Ascending aorta (tissue), 2 donors: ENCODE measurements at regions not wholly inside any gene's neighbourhood (a gene's known extent, or its start where the extent isn't known, plus 50 kb on each side); places are given as distances from the start of the nearest gene placed in this dataset.

Source experiments
- DNase-seq, 2 donors: peaks; one replicate each; pipeline ENCODE4 v3.0.0-alpha.2; 2019; ENCODE audit warnings: low spot score in 2 of 2
- H3K27ac ChIP-seq, 2 donors: fragments of 200-600 bp; sonication (generic); one replicate each; pipeline ENCODE4 v1.5.1; 2016 to 2017; ENCODE audit warnings: mild to moderate bottlenecking in 1 of 2
- H3K27me3 ChIP-seq: fragments of 200-600 bp; sonication (generic); one replicate; pipeline ENCODE4 v1.5.1; 2017
- H3K36me3 ChIP-seq, 2 donors: fragments of 200-600 bp; sonication (generic); one replicate each; pipeline ENCODE4 v1.5.1; 2016
- H3K4me1 ChIP-seq, 2 donors: fragments of 200-600 bp; sonication (generic); one replicate each; pipeline ENCODE4 v1.5.1; 2016 to 2017; ENCODE audit warnings: mild to moderate bottlenecking in 1 of 2
- H3K4me3 ChIP-seq, 2 donors: fragments of 200-600 bp; sonication (generic); one replicate each; pipeline ENCODE4 v1.5.1; 2016 to 2017; ENCODE audit warnings: mild to moderate bottlenecking in 1 of 2
- H3K9me3 ChIP-seq, 2 donors: fragments of 200-600 bp; sonication (generic); one replicate each; pipeline ENCODE4 v1.5.1; 2016
- intact Hi-C: fragments of 100-400 bp; cut with DNase I; formaldehyde crosslinking; loops from one replicate; pipeline ENCODE4 v1.15.1; 2023
- TF ChIP-seq, protein P1 (sequence below), 3 experiments: fragments of 200-600 bp in 2 of 3; fragments of 450-650 bp in 1 of 3; sonication (generic) in 2 of 3; IDR thresholded peaks; one replicate each; pipeline ENCODE4 v1.5.1; 2016 to 2019; ENCODE audit warnings: antibody characterized with exemption in 3 of 3, mild to moderate bottlenecking in 1 of 3, moderate library complexity in 1 of 3

DNA sequence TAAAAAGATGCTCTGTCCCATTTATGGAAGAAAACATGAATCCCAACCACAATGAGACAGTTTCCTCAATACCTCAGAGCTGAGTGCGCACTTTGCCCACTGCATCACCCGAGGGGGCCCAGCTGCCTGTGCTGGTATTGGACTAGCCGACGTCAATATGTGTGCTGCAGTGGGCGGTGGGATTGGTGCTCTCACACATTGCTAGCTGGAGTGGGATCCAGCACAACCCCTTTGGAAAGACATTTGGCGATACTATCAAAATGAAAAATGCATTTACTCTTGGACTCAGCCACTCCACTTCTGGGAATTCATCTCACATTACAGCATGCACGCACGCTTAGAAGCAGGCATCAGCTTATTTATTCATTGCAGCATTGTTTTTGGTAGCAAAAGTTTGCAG lies 289.2 kb upstream of the FOXF1 start:
- Histone ChIP-seq H3K4me3 (no peak overlapping the region), H3K36me3 (no peaks in the 10 kb centered on the region), H3K27me3 (no peaks in the 10 kb centered on the region), H3K27ac (no peak overlapping the region), H3K9me3 (no peaks in the 10 kb centered on the region), H3K4me1 (no peaks in the 10 kb centered on the region)
- intact Hi-C loops = no loop called here
- TF ChIP-seq, protein P1, sequence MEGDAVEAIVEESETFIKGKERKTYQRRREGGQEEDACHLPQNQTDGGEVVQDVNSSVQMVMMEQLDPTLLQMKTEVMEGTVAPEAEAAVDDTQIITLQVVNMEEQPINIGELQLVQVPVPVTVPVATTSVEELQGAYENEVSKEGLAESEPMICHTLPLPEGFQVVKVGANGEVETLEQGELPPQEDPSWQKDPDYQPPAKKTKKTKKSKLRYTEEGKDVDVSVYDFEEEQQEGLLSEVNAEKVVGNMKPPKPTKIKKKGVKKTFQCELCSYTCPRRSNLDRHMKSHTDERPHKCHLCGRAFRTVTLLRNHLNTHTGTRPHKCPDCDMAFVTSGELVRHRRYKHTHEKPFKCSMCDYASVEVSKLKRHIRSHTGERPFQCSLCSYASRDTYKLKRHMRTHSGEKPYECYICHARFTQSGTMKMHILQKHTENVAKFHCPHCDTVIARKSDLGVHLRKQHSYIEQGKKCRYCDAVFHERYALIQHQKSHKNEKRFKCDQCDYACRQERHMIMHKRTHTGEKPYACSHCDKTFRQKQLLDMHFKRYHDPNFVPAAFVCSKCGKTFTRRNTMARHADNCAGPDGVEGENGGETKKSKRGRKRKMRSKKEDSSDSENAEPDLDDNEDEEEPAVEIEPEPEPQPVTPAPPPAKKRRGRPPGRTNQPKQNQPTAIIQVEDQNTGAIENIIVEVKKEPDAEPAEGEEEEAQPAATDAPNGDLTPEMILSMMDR (IDR thresholded peaks at IDR 0.05) = no peak
- peak in 1 of 2 donors; percentile 55 for DNase-seq

DNA sequence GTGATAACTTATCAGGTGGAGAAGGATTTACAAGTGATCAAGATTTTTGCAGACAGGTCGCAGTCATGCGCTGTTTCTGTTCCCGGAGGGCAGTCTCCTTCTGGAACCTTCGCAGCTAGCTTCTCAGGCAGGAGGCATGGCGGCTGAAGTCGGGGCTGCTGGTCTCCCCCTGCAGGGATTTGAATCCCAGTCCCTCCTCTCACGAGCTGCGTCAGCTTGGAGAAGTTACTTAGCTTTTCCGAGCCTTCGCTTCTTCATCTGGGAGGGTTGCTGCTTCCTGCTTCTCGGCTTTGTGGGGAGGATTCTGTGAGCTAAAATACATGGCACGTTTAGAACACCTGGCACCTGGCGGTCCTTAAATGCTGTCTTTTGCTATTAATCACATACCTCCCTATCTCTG lies 287.8 kb upstream of the FOXF1 start:
- no peaks in the 10 kb centered on the region for H3K4me1 ChIP-seq
- no peaks in the 10 kb centered on the region for H3K9me3 ChIP-seq
- no peak for DNase-seq
- intact Hi-C loops = no loop called here
- no peak overlapping the region for H3K4me3 ChIP-seq
- H3K36me3 ChIP-seq = no peaks in the 10 kb centered on the region
- no peaks in the 10 kb centered on the region for H3K27me3 ChIP-seq
- TF ChIP-seq, protein P1 (IDR thresholded peaks at IDR 0.05) = no peak
- H3K27ac ChIP-seq = no peak overlapping the region

DNA sequence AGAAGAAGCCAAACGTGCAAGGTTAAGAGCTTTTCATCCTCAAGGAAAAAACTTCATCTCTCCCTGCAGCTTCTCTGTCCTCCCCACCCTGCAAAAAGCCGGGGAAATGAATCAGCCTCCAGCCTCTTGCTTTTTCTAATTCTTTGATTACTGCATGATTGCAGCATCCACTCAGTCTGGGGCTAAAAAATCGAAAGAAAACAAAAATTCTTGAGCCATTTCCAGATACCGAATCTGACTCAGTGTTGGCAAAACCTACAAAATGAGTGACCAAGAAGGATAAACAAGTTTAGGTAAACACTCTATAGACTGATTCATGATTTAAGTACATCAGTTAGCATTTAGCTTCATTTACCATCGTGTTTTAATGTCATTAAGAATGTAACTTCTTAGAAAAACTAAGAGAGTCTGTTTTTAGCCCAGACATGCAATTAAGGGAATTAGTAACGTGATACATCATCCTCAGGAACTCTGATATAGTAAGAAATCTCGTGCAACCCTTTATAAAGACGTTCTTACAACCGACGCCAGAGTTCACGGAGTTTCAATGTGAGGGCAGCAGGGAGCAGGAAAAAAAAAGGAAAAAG lies 287.3 kb upstream of the FOXF1 start:
- no peak overlapping the region for H3K4me3 ChIP-seq
- H3K9me3 ChIP-seq = no peaks in the 10 kb centered on the region
- TF ChIP-seq, protein P1 (IDR thresholded peaks at IDR 0.05) = no peak
- no peak overlapping the region for H3K27ac ChIP-seq
- H3K4me1 ChIP-seq = no peaks in the 10 kb centered on the region
- H3K36me3 ChIP-seq = no peaks in the 10 kb centered on the region
- intact Hi-C loops = no loop called here
- DNase-seq = no peak
- no peaks in the 10 kb centered on the region for H3K27me3 ChIP-seq

DNA sequence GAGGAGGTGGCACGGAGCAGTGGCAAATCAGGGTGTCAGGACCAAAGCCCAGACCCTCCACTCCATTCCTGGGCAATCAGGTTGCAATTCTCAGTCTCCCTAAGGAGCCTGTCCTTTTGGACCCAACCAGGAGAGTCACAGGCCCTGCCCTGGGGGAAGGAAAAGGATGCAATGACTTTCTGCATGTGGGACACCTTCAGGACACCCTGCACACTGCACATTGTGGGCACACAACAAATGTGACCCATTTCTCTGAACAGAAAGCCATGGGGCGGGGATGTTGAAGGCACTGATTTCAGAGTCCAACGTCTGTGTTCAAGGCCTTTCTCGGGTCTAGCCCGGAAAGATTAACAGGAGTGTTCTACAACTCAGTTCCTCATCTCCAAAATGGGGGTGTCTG lies 286.2 kb upstream of the FOXF1 start:
- no peak for DNase-seq

DNA sequence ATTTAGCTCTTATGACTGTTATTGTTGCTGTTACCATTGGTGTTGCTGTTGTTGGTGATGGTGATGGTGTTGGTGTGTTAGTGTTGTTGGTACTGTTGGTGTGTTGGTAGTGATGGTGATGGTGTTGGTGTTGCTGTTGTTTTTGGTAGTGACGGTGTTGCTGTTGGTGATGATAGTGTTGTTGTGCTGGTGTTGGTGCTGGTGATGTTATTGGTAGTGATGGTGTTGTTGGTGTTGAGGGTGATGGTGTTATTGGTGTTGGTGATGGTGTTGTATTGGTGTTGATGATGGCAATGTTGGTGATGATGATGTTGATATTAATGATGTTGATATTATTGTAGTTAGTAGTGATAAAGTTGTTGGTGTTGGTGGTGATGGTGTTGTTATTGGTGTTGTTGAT lies 285.7 kb upstream of the FOXF1 start:
- Histone ChIP-seq H3K4me3 (no peak overlapping the region), H3K4me1 (no peaks in the 10 kb centered on the region), H3K36me3 (no peaks in the 10 kb centered on the region), H3K27me3 (no peaks in the 10 kb centered on the region), H3K27ac (no peak overlapping the region), H3K9me3 (no peaks in the 10 kb centered on the region)
- no peak for DNase-seq
- intact Hi-C loops = no loop called here
- TF ChIP-seq, protein P1 (IDR thresholded peaks at IDR 0.05) = no peak

More for the DNA sequence above, 286.2 kb upstream of the FOXF1 start:
- H3K4me1 ChIP-seq = no peaks in the 10 kb centered on the region
- intact Hi-C loops = no loop called here
- no peak overlapping the region for H3K4me3 ChIP-seq
- H3K9me3 ChIP-seq = no peaks in the 10 kb centered on the region
- no peaks in the 10 kb centered on the region for H3K27me3 ChIP-seq
- H3K27ac ChIP-seq = no peak overlapping the region
- TF ChIP-seq, protein P1 (IDR thresholded peaks at IDR 0.05) = no peak
- H3K36me3 ChIP-seq = no peaks in the 10 kb centered on the region

DNA sequence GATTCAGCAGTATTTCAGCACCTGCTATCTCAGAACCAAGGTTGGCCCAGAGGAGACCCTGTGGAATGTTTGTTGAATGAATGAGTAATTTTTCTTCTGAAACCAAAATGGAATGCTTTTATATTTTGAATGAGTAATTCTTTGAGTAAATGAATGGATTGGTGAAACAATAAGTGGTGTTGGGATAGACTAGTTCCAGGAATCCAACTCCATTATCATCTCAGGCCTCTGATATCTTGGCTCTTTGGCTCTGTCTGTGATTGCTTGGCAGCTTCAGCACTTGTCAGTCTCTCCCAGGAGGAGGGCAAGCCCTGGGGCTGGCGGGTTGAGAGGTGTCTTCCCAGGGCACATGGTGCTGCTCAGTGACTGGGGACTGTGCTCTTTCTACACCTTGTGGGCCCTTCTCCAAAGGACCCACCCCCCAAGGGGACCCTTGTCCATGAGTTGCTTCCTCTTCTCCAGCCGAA lies 284.4 kb upstream of the FOXF1 start:
- TF ChIP-seq, protein P1 (IDR thresholded peaks at IDR 0.05) = no peak
- Histone ChIP-seq H3K27ac (no peak overlapping the region), H3K4me1 (no peaks in the 10 kb centered on the region), H3K36me3 (no peaks in the 10 kb centered on the region), H3K9me3 (no peaks in the 10 kb centered on the region), H3K27me3 (no peaks in the 10 kb centered on the region), H3K4me3 (no peak overlapping the region)
- DNase-seq = no peak
- intact Hi-C loops = no loop called here
